HG02678 (cell line): ENCODE measurements at regions not wholly inside any gene's neighbourhood (a gene's known extent, or its start where the extent isn't known, plus 50 kb on each side); places are given as distances from the start of the nearest gene placed in this dataset.

Experiments
- ATAC-seq: cut with Tn5 transposase; IDR thresholded peaks from one replicate; pipeline ENCODE4 v1.9.1; 2021; ENCODE audit warnings: mild to moderate bottlenecking, moderate library complexity; ENCODE audit not compliant: unreplicated experiment

DNA sequence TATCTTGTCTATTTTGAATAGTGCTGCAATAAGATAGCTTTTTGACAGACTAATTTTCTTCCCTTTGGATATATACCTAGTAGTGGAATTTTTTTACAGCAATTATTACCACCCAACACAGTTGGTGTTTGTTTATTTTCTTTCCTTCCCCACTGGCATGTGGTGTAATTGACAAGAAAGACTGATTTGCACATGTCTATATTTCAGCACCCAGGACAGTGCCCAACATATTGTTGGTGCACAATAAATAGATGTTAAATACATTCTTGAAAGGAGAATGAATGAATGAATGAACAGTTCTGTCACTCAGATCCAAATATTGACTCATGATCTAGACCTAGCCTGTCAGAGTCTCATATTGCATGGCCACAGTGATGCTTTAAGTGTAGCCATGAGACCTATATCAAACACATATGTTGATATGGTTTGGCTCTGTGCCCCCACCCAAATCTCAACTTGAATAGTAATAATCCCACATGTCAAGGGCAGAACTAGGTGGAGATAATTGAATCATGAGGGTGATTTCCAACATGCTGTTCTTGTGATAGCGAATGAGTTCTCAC, 538.2 kb downstream of the NYAP2 start:
- ATAC-seq: no peak

DNA sequence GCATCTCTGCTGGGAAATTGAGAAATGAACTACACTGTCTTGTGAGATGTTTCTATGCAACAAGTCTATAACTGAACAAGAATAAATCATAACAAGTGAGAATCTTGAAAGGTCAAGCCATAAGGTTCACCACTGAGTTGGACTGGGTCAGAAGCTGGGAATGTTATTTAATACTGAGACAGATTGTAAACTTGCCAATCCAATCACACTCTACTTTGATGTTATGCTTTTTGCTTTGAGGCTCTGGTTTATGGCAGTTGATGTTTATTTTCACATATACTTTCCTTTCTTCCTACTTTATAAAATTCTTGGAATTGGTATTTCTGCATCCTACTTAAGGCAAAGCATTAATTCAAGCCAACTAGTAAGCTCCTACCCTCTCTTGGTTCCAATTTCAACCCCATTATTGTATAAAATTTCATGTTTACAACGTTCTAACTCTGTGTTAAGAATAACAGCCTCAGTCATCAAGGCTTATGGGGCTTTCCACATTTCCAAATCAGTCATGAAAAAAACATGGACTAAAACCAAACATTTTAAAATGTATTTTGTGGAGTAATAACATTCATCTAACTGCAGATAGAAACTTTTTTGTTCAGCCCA, 533.4 kb downstream of the NYAP2 start:
- ATAC-seq: no peak

DNA sequence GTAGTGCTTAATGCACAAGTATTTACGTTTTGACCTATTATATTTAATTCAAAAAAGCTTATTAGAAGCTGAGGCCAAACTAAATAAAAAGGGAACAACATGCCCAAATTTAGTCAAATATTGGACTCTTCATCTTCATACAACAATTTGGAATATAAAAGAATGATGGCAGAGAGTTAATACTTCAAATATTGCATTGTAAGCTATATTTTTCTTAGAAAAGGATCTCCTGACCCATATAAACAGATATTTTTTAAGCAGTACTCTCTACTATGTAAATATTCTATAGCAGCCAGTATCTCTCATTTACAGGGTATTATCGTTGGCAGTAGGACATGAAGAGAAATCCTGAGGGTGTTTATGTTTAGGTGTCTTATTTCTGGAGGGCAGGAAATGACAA, 531.2 kb downstream of the NYAP2 start:
- ATAC-seq: no peak

DNA sequence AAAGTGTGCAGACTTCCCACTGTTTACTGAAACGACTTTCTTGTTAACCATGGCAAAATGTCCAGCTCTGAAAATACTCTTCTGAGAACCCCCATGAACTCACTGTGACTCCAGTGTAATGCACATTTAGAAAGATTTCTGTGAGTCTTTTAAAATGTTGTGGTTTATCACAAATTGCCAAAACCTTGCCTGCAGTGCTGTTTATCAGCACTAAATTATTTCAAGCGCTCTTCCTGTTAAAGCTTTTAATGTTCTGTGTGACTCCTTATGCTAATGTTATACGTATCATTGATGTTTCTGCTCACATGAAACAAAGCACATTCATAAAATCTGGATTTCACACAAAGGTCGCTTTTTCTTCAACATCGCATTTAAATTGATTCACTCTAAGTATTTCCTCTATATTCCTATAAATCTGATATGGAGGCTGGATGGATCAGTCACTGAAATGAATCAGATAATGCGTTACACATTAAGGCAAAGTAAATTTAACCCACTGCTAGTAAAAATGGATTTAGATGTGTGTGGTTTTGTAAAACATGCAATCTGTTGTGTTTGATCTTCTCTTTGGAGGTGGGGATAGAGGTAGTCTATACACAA, 521.2 kb downstream of the NYAP2 start:
- no peak for ATAC-seq

DNA sequence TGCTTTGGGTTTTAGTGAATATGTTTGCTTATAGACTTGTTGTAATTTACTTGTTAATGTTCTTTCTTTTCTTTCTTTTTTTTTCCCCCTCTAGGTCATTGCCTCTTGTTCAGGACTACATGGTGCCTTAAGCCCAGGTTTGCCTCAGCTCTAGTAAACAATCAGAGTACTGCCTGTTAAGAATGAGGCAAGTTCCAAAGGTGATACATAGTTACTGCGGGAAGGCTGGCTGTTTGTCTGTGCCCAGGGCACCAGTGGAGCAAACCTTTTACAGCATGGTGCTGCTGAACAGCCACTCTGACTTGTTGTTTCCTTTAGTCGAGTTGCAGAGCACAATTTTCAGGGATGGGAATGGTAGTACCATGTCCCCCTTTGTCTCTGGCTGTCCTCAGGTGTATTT, 517.2 kb downstream of the NYAP2 start:
- no peak for ATAC-seq

DNA sequence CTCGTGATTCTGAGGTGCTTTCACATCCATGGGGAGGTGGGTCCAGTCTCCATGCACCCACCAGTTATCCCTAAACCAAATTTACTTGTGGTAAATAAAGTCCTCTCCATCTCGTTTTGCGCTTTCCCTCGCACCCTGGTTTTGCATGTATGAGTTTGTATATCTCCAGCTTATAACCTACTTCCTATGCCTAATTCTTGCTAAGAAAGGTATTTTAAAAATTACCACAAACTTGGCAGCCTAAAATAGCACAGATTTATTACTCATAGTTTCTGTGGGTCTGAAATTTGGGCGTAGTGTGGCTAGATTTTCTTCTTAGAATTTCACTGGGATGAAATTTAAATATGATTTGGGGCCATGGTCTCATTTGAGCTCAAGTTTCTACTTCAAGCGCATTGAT, 511.5 kb downstream of the NYAP2 start:
- no peak for ATAC-seq

DNA sequence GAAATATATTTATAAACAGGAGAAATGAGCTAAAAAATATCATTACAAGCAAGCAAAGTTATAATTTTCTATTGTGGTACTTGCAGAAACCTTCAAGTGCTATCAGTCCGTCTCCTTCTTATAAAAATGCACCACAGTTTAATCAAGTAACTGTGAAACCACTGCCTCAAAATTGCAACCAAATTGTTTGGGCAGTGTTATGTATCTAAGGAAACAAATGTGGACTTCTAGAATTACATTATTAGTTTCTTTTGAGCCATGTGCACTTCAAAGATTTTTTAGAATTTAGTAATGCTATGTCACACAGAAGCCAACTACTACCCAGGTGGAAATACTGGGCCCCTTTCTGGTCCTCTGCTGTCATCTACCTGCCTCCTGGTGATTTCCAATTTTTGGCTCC, 495.6 kb downstream of the NYAP2 start:
- no peak for ATAC-seq

DNA sequence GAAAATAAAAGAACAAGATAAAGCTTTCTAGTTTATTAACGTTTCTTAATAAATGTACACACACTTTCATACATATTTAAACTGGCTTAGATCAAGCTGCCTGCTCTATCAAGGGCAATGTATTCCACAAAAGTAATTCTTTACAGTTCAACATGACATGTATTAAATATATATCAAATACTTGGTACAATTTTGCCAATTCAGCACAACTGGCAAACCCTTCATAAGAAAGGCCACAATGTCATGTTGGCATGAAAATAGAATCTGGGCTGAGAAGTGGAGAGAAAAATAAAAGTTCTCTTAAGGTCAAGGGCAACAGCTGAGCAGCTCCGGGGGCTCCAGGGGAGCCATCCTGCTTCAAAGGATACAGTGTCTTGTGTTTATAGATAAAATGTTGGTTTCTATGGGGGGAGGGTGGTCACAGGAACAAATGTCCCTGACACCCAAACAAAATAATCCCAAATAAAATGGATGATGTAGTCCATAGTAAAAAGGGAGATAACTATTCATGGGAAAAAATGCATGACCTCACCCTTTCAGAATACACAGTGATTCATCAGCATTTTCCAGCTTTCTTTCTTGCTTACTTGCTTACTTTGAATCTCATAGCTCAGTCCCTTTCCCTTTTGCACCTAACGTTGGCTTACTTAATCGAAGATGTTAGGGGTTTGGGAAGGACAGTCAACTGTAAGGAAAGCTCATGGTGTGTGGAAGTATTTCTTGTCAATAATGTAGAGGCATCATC, 494.9 kb downstream of the NYAP2 start:
- ATAC-seq: no peak

DNA sequence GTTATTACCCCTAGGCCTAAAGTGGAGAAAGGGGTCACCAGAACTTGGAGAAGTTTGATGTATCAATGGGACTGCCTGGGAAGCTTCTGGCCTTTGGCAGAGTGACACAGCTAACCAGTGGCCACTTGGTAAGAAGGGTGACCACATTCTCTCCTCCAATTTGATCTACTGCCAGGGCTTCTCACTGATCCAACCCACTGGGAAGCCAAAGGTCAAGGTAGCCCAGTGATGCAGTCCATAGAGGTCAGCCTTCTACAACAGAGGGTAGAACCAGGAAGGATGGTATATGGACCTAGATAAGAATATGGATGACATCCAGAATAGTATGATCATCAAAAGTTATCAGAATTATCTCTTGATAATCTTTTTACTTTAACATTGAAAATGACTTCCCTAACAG, 493.6 kb downstream of the NYAP2 start:
- no peak for ATAC-seq

DNA sequence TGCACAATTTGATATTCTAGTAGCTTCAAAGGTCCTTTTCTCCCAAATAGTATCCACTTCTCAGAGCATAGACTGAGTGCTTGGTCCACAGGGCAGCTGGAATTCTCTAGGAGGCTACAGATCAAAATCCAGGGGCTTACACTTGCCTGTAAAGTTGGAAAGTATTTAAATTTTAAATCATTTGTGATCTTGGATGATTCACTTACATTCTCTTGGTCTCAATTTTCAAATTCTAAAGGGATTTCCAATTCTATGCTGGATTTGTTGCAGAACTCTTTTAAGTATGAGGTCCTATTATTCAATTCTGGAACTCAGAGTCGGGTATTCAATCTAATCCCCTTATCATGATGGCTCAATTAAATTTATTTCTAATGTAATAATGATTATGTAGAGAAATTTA, 492.3 kb downstream of the NYAP2 start:
- ATAC-seq: no peak

DNA sequence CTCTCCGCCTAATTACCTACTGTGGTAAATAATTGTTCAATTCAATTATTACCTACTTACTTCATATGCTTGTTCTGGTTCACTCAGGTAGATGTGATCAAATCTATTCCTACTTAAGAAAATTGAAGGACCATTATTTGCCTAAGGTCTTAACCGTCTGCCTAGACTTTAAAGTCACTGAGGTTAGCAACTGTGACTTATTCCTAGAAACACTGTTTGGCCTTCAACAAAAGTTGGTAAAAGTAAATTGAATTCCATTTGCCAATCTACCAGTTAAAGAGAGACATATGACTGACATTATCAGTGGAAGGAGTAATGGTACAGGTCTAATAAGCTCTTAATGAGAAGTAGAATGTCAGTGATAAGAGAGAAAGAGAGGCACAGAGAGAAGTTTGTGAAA, 491.5 kb downstream of the NYAP2 start:
- no peak for ATAC-seq

DNA sequence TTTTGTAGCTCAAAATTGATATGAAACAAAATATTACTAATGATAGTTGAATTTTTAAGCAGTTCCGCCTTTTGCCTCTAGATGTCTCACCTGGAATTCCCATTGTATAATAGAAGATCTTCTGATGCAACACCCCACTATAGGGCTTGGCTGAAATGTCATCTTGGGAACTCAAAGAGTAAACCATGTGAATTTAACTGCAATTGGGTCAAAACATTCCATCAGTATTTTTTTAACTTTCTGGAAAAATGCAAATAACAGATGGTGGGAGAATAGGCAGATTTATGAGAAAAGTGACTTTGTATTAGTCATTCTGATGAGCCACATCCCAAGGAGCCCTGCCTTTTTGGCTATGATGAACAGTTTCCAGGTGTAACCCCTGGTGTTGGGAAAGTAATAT, 489.9 kb downstream of the NYAP2 start:
- ATAC-seq: peak; percentile 81

DNA sequence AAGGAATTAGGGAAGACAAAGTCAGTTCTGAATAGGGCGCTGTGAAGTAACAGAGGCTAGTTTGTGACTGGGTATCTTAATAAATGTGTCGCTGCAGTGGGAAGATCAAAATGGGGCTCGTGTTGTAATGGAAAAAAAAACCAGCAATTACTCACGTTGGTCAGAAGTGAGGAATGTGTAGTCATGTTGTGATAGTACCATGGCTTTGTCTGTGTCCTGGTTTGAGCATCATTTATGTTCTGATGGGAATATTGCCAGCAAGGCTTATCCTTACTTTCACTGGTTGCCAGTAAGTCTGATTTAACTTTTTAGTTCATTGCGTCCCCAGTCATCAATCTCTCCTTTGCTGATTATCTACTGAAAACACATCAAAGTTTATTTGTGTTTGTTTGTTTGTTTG, 467.6 kb downstream of the NYAP2 start:
- no peak for ATAC-seq

DNA sequence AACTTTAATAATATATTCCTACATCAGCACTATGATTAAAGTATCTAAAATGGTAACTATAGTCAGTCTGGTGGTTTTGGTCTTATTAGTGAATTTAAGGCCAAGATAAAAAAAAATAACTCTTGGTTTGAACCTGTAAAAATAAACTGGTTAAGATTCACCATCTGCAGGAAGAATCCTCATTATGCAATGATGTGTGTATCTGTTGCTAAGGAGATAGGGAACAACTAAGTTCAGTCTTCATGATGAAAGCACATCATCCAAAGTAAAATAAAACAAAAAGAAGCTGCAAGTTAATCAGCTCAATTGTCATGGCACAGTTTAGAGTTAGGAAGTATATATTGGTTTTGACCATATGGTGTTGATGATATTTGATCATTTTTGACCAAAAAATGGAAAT, 466.0 kb downstream of the NYAP2 start:
- no peak for ATAC-seq

DNA sequence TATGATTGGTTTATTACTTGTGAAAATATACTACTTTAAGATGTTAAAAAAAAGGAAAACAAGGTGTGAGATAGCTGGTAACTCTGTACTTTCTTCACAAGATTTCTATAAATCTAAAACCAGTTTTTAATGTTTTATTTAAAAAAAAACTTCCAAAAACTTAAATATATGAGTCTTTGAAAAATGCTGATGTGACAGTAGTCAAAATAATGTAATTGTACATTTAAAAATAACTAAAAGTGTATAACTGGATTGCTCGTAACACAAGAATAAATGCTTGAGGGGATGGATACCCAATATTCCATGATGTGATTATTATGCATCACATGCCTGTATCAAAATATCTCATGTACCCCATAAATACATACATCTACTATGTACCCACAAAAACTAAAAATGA, 464.9 kb downstream of the NYAP2 start:
- ATAC-seq: no peak

DNA sequence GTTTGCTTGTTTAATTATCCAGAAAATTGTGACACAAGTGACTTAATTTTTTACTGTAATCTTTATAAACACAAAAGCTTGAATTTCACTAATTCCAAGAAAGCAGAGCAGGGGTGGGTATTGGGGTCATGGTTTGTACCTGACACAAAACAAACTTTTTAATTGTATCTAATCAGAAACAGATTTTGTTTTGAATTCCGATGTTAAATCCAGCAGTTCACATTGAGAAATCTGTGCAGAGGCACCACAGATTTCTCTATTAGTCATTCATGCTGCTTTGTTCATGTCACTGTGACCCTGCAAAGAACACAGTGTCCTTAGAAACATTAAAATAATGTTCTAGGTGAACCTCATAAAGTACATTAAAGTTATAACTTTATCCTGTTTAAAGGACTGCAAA, 443.4 kb downstream of the NYAP2 start:
- ATAC-seq: no peak

DNA sequence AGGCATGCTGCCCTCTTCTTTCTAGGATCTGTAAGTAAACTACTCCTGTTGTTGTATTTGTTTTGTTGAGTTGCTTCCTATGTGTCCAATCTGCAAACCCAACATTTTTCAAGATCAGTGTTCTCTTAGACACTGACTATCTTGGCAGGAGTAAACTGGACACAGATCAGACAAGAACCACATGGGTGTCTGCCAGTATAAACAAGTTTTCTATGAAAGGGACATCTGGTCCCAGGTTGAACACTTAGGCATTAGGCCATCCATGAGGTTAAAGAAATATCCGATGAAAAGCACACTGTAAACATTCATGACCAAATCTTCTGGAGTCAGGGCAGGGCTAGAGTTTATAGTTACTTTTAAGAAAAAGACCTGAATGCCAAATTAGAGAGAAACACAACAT, 441.8 kb downstream of the NYAP2 start:
- ATAC-seq: no peak

DNA sequence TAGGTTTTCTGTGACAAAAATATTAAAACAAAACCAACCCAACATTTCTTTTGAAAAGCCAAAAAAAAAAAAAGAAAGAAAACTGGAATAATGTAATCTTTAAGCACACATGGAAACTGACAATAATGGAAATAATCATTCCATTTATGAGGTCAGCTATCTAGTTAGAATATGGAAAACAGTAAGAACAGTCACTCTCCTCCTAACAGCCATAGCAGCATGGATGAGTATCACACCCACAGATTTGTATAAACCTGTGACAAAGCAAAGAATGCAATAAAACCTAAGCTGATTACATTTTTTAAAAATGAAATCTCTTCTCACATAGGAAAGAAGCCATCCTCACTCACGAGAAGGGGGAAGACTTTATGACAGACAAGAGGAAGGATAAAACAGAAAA, 437.8 kb downstream of the NYAP2 start:
- ATAC-seq: no peak

DNA sequence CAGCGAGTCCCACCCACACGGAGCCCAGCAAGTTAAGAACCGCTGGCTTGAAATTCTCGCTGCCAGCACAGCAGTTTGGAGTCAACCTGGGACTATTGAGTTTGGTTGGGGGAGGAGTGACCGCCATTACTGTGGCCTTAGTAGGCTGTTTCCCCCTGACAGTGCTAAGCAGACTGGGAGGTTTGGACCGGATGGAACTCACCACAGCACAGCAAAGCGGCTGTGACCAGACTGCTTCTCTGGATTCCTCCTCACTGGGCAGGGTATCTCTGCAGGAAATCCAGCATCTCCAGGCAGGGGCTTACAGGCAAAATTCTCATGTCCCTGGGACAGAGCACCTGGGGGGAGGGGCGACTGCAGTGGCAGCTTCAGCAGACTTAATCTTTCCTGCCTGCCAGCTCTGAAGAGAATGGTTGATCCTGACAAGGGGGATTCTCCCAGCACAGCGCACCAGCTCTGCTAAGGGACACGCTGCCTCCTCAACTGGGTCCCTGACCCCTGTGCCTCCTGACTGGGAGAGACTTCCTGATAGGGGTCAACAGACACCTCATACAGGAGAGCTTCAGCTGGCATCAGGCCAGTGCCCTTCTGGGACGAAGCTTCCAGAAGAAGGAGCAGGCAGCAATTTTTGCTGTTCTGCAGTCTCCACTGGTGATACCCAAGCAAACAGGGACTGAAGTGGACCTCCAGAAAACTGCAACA, 425.4 kb downstream of the NYAP2 start:
- no peak for ATAC-seq

DNA sequence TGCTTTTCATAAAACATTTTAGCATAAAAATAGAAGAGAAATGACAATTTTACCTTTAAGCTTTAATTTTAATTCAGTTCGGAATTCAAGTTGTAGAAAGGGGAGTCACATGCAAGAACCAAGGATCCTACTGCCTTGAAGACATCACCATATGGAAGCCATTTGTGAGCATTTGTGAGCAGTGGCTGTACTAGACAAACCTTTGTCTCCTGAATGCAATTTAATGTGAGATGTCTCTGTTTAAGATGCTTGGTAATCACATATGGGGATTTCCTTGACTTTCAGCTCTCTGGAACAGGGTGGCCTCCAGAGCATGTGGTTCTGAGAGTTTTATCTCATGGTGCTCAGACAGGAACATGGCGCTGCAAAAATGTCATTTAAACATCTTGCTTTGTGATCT, 421.8 kb downstream of the NYAP2 start:
- ATAC-seq: no peak

DNA sequence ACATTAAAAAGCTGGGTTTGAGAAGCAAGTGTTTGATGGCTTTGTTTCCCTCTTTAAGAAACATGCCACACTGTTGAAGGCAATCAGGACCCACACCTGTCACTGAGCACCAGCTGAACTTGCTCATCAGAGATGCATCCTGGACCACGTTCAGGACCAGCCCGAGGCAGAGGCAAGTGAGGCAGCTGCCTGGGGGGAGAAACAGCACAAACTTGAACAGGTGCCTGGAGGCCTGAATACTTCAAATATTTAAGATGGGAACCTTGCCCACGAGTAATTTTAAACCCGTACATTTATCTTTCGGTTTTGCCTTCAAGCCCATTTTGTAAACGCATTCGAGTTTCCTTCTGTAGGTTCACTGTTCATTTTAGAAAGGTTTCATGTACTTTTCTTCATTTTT, 421.3 kb downstream of the NYAP2 start:
- ATAC-seq: no peak

DNA sequence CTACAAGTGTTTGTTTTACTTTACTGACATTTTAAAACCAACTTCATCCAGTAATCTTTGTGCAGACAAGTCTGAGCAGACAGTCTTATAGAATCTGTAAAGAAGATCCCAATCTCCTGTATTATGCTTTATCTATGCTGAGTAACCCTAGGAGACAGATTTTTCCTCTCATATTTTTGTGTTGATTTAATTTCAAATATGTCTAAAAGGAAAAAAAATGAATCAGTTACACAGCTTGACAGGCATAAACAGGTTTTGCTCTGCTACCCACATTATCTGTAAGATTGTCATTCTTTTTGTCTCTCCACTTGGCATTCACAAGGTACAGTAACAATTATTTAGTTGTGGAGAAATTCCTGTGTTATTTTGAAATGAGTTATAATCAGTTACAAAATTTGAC, 415.0 kb downstream of the NYAP2 start:
- no peak for ATAC-seq
